GM23338 (cell line): ENCODE measurements at regions not wholly inside any gene's neighbourhood (a gene's known extent, or its start where the extent isn't known, plus 50 kb on each side); places are given as distances from the start of the nearest gene placed in this dataset.

Experiments used
- ATAC-seq: fragments of 200-7000 bp; cut with Tn5 transposase; 3 replicates; pipeline ENCODE4 v1.9.1; 2020
- DNase-seq: peaks from one replicate; pipeline ENCODE4 v3.0.0-alpha.2; 2015; ENCODE audit warnings: low spot score
- H2AFZ ChIP-seq: fragments of 200-600 bp; sonication (generic); 2 replicates; pipeline ENCODE4 v1.8.0; 2016; ENCODE audit warnings: antibody characterized with exemption, mild to moderate bottlenecking, moderate library complexity
- H3F3A ChIP-seq: fragments of 200-600 bp; sonication (generic); replicated peaks from 2 replicates; pipeline ENCODE4 v1.8.0; 2017; ENCODE audit warnings: antibody characterized with exemption, mixed run types, low read depth
- H3K27ac ChIP-seq: fragments of 200-600 bp; sonication (generic); 2 replicates; pipeline ENCODE4 v1.6.1; 2016; ENCODE audit warnings: low read depth
- H3K27me3 ChIP-seq: fragments of 200-600 bp; sonication (generic); 2 replicates; pipeline ENCODE4 v1.8.0; 2016; ENCODE audit warnings: mild to moderate bottlenecking, mixed run types, moderate library complexity; ENCODE audit not compliant: insufficient read depth
- H3K36me3 ChIP-seq: fragments of 200-600 bp; sonication (generic); 2 replicates; pipeline ENCODE4 v1.8.0; 2016; ENCODE audit warnings: mild to moderate bottlenecking; ENCODE audit not compliant: insufficient read depth
- H3K4me1 ChIP-seq: fragments of 200-600 bp; sonication (generic); 2 replicates; pipeline ENCODE4 v1.8.0; 2016; ENCODE audit warnings: mild to moderate bottlenecking, moderate library complexity; ENCODE audit not compliant: insufficient read depth
- H3K4me2 ChIP-seq: fragments of 200-600 bp; sonication (generic); 2 replicates; pipeline ENCODE4 v1.7.1; 2017; ENCODE audit warnings: mixed run types
- H3K4me3 ChIP-seq: fragments of 200-600 bp; sonication (generic); 2 replicates; pipeline ENCODE4 v1.6.1; 2016; ENCODE audit warnings: mixed run types
- H3K79me2 ChIP-seq: fragments of 200-600 bp; sonication (generic); replicated peaks from 2 replicates; pipeline ENCODE4 v1.8.0; 2017; ENCODE audit warnings: mild to moderate bottlenecking; ENCODE audit not compliant: insufficient read depth
- H3K9me2 ChIP-seq: fragments of 200-600 bp; sonication (generic); 2 replicates; pipeline ENCODE4 v1.8.0; 2017; ENCODE audit not compliant: insufficient read depth
- H4K20me1 ChIP-seq: fragments of 200-600 bp; sonication (generic); replicated peaks from 2 replicates; pipeline ENCODE4 v1.8.0; 2017; ENCODE audit warnings: mild to moderate bottlenecking; ENCODE audit not compliant: insufficient read depth
- H3K27ac Mint-ChIP-seq: 2 replicates; pipeline ENCODE4 v1.8.0; 2020; ENCODE audit warnings: inconsistent platforms, mild to moderate bottlenecking, moderate library complexity, mixed read lengths
- H3K27me3 Mint-ChIP-seq: 3 replicates; pipeline ENCODE4 v1.8.0; 2022; ENCODE audit warnings: low read depth, mild to moderate bottlenecking, moderate library complexity, mixed read lengths, inconsistent platforms; ENCODE audit not compliant: insufficient read depth, poor library complexity
- H3K36me3 Mint-ChIP-seq: 3 replicates; pipeline ENCODE4 v1.8.0; 2021; ENCODE audit warnings: low read depth, mild to moderate bottlenecking, inconsistent platforms, moderate library complexity, mixed read lengths
- H3K4me1 Mint-ChIP-seq: 3 replicates; pipeline ENCODE4 v1.8.0; 2020; ENCODE audit warnings: mild to moderate bottlenecking, inconsistent platforms, mixed read lengths
- H3K4me3 Mint-ChIP-seq: 3 replicates; pipeline ENCODE4 v1.8.0; 2021; ENCODE audit warnings: moderate library complexity, mild to moderate bottlenecking, inconsistent platforms, mixed read lengths
- H3K9me3 Mint-ChIP-seq: 3 replicates; pipeline ENCODE4 v1.8.0; 2020; ENCODE audit warnings: moderate library complexity, mild to moderate bottlenecking, inconsistent platforms, mixed read lengths
- CREB1 ChIP-seq: fragments of 250-450 bp; sonication (Bioruptor Pico); IDR thresholded peaks from 2 replicates; pipeline ENCODE4 v1.5.0; 2020; ENCODE audit warnings: low read depth, mild to moderate bottlenecking, moderate library complexity
- CTCF ChIP-seq, 2 experiments: fragments of 200-600 bp in 1 of 2; sonication (generic) in 1 of 2; conservative IDR thresholded peaks; 2 replicates each; pipeline versions ENCODE4 v1.5.1 to v1.6.1; 2016 to 2017; ENCODE audit warnings: antibody characterized with exemption in 2 of 2, low read depth in 2 of 2, mild to moderate bottlenecking in 2 of 2, moderate library complexity in 1 of 2
- EZH2 ChIP-seq: fragments of 200-600 bp; sonication (generic); IDR thresholded peaks from one replicate; pipeline ENCODE4 v1.8.0; 2017; ENCODE audit warnings: antibody characterized with exemption, mild to moderate bottlenecking, low read depth; ENCODE audit not compliant: unreplicated experiment
- JUNB ChIP-seq: IDR thresholded peaks from one replicate; pipeline ENCODE4 v1.6.1; 2016; ENCODE audit warnings: antibody characterized with exemption; ENCODE audit not compliant: unreplicated experiment
- NANOG ChIP-seq: IDR thresholded peaks from 2 replicates; pipeline ENCODE4 v1.6.1; 2016; ENCODE audit warnings: antibody characterized with exemption, borderline replicate concordance
- POLR2AphosphoS5 ChIP-seq: IDR thresholded peaks from 2 replicates; pipeline ENCODE4 v1.6.1; 2016; ENCODE audit warnings: antibody characterized with exemption, low read depth
- ZNF114 ChIP-seq: fragments of 250-450 bp; sonication (Bioruptor Pico); IDR thresholded peaks from 2 replicates; pipeline ENCODE4 v1.5.0; 2020; ENCODE audit warnings: mild to moderate bottlenecking, moderate library complexity
- ZNF331 ChIP-seq: fragments of 250-450 bp; sonication (Bioruptor Pico); IDR thresholded peaks from 2 replicates; pipeline ENCODE4 v1.5.0; 2020; ENCODE audit warnings: low read depth, mild to moderate bottlenecking, moderate library complexity
- TF ChIP-seq, protein P1 (sequence below): fragments of 250-450 bp; sonication (Bioruptor Pico); IDR thresholded peaks from 2 replicates; pipeline ENCODE4 v1.5.0; 2020; ENCODE audit warnings: mild to moderate bottlenecking, moderate library complexity

GRCh38 chr2:21687589-21687988, 563.8 kb downstream of the TDRD15 start (continued):
- TF ChIP-seq, protein P1, sequence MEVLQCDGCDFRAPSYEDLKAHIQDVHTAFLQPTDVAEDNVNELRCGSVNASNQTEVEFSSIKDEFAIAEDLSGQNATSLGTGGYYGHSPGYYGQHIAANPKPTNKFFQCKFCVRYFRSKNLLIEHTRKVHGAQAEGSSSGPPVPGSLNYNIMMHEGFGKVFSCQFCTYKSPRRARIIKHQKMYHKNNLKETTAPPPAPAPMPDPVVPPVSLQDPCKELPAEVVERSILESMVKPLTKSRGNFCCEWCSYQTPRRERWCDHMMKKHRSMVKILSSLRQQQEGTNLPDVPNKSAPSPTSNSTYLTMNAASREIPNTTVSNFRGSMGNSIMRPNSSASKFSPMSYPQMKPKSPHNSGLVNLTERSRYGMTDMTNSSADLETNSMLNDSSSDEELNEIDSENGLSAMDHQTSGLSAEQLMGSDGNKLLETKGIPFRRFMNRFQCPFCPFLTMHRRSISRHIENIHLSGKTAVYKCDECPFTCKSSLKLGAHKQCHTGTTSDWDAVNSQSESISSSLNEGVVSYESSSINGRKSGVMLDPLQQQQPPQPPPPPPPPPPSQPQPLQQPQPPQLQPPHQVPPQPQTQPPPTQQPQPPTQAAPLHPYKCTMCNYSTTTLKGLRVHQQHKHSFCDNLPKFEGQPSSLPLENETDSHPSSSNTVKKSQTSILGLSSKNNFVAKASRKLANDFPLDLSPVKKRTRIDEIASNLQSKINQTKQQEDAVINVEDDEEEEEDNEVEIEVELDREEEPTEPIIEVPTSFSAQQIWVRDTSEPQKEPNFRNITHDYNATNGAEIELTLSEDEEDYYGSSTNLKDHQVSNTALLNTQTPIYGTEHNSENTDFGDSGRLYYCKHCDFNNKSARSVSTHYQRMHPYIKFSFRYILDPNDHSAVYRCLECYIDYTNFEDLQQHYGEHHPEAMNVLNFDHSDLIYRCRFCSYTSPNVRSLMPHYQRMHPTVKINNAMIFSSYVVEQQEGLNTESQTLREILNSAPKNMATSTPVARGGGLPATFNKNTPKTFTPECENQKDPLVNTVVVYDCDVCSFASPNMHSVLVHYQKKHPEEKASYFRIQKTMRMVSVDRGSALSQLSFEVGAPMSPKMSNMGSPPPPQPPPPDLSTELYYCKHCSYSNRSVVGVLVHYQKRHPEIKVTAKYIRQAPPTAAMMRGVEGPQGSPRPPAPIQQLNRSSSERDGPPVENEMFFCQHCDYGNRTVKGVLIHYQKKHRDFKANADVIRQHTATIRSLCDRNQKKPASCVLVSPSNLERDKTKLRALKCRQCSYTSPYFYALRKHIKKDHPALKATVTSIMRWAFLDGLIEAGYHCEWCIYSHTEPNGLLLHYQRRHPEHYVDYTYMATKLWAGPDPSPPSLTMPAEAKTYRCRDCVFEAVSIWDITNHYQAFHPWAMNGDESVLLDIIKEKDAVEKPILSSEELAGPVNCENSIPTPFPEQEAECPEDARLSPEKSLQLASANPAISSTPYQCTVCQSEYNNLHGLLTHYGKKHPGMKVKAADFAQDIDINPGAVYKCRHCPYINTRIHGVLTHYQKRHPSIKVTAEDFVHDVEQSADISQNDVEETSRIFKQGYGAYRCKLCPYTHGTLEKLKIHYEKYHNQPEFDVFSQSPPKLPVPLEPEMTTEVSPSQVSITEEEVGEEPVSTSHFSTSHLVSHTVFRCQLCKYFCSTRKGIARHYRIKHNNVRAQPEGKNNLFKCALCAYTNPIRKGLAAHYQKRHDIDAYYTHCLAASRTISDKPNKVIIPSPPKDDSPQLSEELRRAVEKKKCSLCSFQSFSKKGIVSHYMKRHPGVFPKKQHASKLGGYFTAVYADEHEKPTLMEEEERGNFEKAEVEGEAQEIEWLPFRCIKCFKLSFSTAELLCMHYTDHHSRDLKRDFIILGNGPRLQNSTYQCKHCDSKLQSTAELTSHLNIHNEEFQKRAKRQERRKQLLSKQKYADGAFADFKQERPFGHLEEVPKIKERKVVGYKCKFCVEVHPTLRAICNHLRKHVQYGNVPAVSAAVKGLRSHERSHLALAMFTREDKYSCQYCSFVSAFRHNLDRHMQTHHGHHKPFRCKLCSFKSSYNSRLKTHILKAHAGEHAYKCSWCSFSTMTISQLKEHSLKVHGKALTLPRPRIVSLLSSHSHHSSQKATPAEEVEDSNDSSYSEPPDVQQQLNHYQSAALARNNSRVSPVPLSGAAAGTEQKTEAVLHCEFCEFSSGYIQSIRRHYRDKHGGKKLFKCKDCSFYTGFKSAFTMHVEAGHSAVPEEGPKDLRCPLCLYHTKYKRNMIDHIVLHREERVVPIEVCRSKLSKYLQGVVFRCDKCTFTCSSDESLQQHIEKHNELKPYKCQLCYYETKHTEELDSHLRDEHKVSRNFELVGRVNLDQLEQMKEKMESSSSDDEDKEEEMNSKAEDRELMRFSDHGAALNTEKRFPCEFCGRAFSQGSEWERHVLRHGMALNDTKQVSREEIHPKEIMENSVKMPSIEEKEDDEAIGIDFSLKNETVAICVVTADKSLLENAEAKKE (CRISPR knock-in tag), result no peak
- TF ChIP-seq NANOG (no peak), CREB1 (CRISPR knock-in tag) (no peak), POLR2AphosphoS5 (no peak)

GRCh38 chr2:21690005-21690404, 566.2 kb downstream of the TDRD15 start:
- Mint-ChIP-seq H3K4me3 (no peak overlapping the region), H3K27me3 (no peaks in the 10 kb centered on the region), H3K36me3 (no peaks in the 10 kb centered on the region), H3K27ac (no peak overlapping the region), H3K9me3 (no peaks in the 10 kb centered on the region), H3K4me1 (no peaks in the 10 kb centered on the region)
- Histone ChIP-seq H3K9me2 (no peaks in the 10 kb centered on the region), H2AFZ (no peak overlapping the region), H3K4me1 (no peaks in the 10 kb centered on the region), H4K20me1 (no peaks in the 10 kb centered on the region), H3K36me3 (no peaks in the 10 kb centered on the region), H3F3A (no peaks in the 10 kb centered on the region), H3K4me2 (no peak overlapping the region), H3K4me3 (no peak overlapping the region), H3K79me2 (no peaks in the 10 kb centered on the region), H3K27me3 (no peaks in the 10 kb centered on the region), H3K27ac (no peak overlapping the region)
- DNase-seq (no peak), ATAC-seq (no peak)
- TF ChIP-seq, protein P1 (CRISPR knock-in tag), result no peak
- TF ChIP-seq CTCF (conservative IDR thresholded peaks at IDR 0.05; ENCODE audit: low read depth in 2 of 2), result no peak
- TF ChIP-seq ZNF331 (CRISPR knock-in tag), result no peak
- no peak for TF ChIP-seq JUNB
- no peak for TF ChIP-seq ZNF114 (CRISPR knock-in tag)
- TF ChIP-seq NANOG, result no peak
- TF ChIP-seq POLR2AphosphoS5, result no peak
- TF ChIP-seq EZH2, result no peak
